A673 (cell line): ENCODE measurements at regions not wholly inside any gene's neighbourhood (a gene's known extent, or its start where the extent isn't known, plus 50 kb on each side); places are given as distances from the start of the nearest gene placed in this dataset.

Experiments used
- CTCF ChIP-seq: fragments of 300-800, 200-600 bp; sonication (generic); conservative IDR thresholded peaks from 2 replicates; pipeline ENCODE4 v1.5.1; 2017; ENCODE audit warnings: low read depth, mild to moderate bottlenecking, antibody characterized with exemption, low read length, moderate library complexity, mixed read lengths
- EZH2 ChIP-seq: fragments of 200-600 bp; sonication (generic); IDR thresholded peaks from 2 replicates; pipeline ENCODE4 v1.6.1; 2017; ENCODE audit warnings: borderline replicate concordance, low read depth, mild to moderate bottlenecking, mixed read lengths, antibody characterized with exemption, low read length; ENCODE audit not compliant: poor library complexity, severe bottlenecking

DNA sequence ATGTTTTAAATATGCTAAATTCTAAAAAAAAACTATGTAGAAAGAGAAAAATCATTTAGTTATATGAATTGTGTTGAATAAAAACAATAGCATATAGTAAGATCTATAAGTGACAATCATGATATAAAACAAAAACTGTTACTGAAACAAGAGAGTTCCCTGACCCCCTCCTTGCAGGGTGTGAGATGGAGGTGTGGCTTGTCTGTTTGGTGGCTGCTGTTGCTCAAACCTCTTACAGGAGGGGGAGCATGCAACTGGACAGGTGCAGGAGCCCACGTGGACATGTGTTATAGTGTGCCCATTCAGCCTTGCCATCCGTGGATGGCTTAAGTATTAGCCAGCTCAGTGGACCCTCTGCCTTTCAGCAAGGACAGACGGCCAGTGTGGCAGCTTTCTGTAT, 206.7 kb downstream of the MOXD1 start:
- TF ChIP-seq EZH2 = no peak
- no peak for TF ChIP-seq CTCF
